ENCODE measurements at regions not wholly inside any gene's neighbourhood (a gene's known extent, or its start where the extent isn't known, plus 50 kb on each side); places are given as distances from the start of the nearest gene placed in this dataset.

GRCh38 chr10:43739161-43739560 is 90.5 kb upstream of the ZNF32 start:
- DNase-seq, result no peak
- intact Hi-C loops (cut with DNase I), result no loop called here

DNA sequence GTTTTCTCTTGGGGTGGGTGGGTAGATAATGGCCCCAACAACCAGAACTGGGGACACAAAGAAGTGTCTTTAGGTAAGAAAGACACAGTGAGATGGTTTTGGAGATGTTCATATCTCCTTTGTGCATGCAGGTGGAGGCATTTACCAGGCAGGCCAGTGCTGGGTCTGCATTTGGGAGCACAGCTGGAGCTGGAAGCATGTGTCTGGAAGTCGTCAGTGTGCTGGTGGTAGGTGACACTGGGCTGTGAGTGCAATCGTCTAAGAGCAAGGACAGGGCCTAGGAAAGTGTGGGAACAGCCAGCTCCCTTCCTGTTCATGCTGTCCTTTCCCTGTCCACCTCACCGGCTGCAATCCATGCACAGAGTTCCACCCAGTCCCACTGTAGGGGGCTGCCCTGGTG is 88.3 kb upstream of the ZNF32 start:
- intact Hi-C loops (cut with DNase I), result no loop called here
- DNase-seq, result no peak

- intact Hi-C loops (cut with DNase I), result no loop called here
- no peak for DNase-seq
Observed at GRCh38 chr10:43735907-43736306, 87.2 kb upstream of the ZNF32 start.

- DNase-seq, result no peak
- intact Hi-C loops (cut with DNase I), result no loop called here
Observed at GRCh38 chr10:43734716-43735115, 86.0 kb upstream of the ZNF32 start.

GRCh38 chr10:43731486-43731885 is 82.8 kb upstream of the ZNF32 start:
- intact Hi-C loops (cut with DNase I), result no loop called here
- no peak for DNase-seq

- peak in 1 of 10 donors; percentile 69 for DNase-seq
Observed at GRCh38 chr10:43728425-43728824, 79.7 kb upstream of the ZNF32 start.

GRCh38 chr10:43727935-43728334 is 79.3 kb upstream of the ZNF32 start:
- no peak for DNase-seq
- intact Hi-C loops (cut with DNase I), result no loop called here

More at GRCh38 chr10:43728425-43728824, 79.7 kb upstream of the ZNF32 start:
- intact Hi-C loops (cut with DNase I), result no loop called here

DNA sequence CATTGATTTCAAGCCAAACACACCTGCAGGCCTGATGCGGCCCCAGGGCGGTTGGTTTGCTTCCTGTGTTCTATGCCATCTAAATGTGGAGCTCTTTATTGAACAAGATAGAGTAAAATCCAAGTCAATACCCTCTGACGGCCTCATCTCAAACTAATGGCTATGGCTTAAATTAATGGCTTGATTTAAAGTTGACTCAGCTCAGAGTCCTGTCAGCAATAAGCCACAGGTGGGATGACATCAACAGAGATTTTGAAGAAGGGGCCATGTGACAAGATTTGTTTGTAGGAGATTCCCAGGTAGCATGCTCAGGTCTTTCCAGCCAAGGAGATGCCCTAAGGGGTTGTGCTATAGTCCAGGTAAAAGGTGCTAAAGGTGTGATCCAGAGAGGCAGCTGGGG is 66.7 kb upstream of the ZNF32 start:
- intact Hi-C loops (cut with DNase I), result no loop called here
- no peak for DNase-seq

GRCh38 chr10:43712821-43713584 is 64.3 kb upstream of the ZNF32 start:
- DNase-seq, result no peak
- intact Hi-C loops (cut with DNase I), result no loop called here

DNA sequence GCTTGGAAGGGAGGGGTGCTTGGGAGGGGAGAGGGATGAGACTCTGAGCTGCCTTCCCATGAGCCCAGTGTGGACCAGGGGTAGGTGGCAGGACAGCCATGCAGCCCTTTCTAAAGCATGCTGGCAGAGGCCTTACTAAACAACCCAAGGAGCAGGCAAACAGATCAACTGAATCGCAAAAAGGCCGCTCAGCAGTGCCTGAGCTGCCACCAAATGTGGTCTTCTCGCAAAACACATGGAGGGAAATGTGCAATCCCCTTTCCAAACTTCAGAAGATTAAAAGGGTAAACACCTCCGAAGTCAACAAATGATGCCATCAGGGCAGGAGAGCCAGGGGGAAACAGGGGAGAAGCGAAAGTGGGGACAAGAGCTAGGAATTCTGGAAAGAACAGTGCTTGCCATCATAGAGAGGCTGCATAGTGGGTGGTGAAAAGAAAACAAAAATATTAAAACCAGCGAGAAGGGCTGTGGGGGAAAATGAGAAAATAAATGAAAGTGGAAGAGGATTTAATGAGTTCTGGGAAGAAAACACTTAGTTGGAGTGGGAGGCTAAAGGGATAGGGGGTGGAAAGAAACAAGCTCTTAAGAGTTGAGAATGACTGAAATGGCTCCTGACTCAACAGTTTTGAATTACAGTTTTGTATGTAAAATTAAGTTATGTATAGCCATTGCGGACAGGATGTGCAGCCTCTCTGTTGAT is 62.2 kb upstream of the ZNF32 start:
- no peak for DNase-seq
- intact Hi-C loops (cut with DNase I), result no loop called here

- DNase-seq, result no peak
- intact Hi-C loops (cut with DNase I), result no loop called here
Observed at GRCh38 chr10:43708262-43708661, 59.6 kb upstream of the ZNF32 start.

DNA sequence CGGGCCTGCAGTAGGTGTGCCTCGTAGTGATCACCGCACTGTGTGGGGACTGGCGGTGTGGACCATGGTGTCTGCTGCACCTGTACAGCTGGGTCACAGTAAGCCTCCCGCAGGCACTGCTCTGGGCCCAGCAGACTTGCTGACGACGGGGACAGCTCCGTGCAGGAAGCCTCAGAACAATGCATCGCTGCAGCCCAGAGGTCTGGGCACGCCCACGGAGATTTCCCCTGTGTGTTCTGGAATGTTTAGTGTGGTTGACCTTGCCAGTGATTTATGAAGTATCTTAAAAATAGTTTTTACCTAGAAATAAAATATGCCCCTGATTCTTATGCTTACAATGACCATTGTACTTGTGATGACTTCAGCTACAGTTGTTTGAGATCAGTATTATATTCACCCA is 59.1 kb upstream of the ZNF32 start:
- intact Hi-C loops (cut with DNase I), result no loop called here
- DNase-seq, result no peak

- intact Hi-C loops (cut with DNase I), result no loop called here
- DNase-seq, result no peak
Observed at GRCh38 chr10:43706166-43706565, 57.5 kb upstream of the ZNF32 start.

GRCh38 chr10:43703286-43703685 is 54.6 kb upstream of the ZNF32 start:
- peak in 2 of 10 donors; percentile 48 to 71 for DNase-seq
- intact Hi-C loops (cut with DNase I), result no loop called here

DNA sequence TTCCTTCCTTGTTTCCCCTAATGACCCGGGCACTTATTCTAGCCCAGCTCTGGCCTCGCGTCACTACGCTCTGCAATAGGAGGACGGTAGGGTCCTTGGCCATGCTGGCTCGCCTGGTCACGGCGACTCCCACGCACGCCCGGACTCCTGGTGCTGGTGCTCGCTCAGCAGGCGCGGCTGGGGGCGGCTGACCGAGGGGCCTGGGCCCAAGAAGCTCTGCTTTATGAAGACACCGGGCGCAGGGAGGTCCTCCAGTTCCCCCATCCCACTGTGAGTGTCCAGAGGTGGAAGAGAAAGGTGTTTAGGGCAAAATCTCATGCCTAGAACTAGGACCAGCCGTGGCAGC is 54.2 kb upstream of the ZNF32 start:
- DNase-seq, result peak in 1 of 10 donors; percentile 79
- intact Hi-C loops (cut with DNase I), result no loop called here

DNA sequence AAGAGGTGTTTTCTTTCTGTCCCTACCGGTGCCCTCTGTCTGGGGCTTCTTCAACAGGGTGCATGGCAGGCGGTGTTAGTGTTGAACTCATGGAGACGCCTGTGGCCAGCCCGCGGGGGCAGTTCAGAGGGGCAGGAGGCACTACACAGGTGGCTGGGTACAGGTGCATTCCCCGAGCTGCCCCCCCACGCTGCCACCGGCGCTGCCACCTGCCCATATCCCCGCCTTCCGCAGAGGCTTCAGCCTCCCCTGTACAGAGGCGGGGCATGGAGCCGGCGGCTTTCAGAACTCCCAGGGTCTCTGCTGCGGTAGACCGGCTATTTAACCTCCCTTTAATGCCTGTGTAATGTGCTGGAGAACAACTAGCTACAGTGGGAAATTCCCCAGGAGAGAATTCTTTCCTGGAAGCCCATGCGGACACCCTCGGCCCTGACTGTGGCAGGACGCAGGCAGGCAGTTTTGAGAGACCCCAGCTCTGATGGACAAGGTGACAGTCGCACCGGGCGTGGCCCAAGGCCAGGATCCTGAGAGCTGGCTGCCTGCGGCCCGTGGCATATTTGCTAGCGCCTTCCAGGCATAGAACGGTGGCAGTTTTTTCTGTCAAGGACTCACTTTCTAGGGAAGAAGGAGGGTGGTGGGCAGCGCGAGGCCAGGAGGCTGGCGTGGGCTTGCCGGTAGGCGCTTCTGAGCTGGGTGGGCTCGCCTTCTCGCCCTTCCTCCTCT is 53.7 kb upstream of the ZNF32 start:
- intact Hi-C loops (cut with DNase I), result no loop called here
- DNase-seq, result peak in 2 of 10 donors; percentile 29 to 73

DNA sequence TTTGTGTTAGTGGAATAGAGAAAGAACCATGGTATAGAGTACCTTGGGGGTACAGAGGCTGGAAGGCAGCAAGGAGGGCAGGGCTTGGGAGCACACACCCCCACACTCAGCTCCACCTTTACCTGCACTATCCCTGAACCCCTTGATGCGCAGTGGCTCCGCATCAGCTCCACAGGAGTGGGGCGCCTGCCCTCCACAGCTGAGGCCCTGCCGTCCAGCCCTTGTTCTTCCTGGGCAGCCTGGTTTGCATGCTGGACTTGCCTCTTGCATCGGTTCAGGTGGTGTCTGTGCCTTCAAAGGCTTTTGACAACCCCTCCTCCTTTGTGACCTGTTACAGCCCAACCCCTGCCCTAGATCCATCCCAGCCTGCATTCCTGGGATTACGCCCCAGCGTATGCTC is 52.6 kb upstream of the ZNF32 start:
- DNase-seq, result peak in 2 of 10 donors; percentile 29 to 39
- intact Hi-C loops (cut with DNase I), result no loop called here

GRCh38 chr10:43700306-43700705 is 51.6 kb upstream of the ZNF32 start:
- DNase-seq, result no peak
- intact Hi-C loops (cut with DNase I), result no loop called here

- DNase-seq, result no peak
- intact Hi-C loops (cut with DNase I), result no loop called here
Observed at GRCh38 chr10:43699516-43699915, 50.8 kb upstream of the ZNF32 start.

All from posterior cingulate gyrus (tissue), 11 donors.